PC-3 (cell line): ENCODE measurements at regions not wholly inside any gene's neighbourhood (a gene's known extent, or its start where the extent isn't known, plus 50 kb on each side); places are given as distances from the start of the nearest gene placed in this dataset.

Source experiments
- ATAC-seq: fragments of 200-7000 bp; cut with Tn5 transposase; 2 replicates; pipeline ENCODE4 v1.9.1; 2020; ENCODE audit warnings: mild to moderate bottlenecking, moderate library complexity
- BruUV-seq: library from RNA; stranded (reverse); fragments of 400-500 nt; replicated peaks from 2 replicates; lab custom pipeline; 2021; lab: Mats Ljungman, UMichigan
- CTCF ChIA-PET: fragments of 300-600 bp; sonication (Branson Sonifier 250); formaldehyde crosslinking; loops from one replicate; lab custom pipeline; 2022; ENCODE audit warnings: antibody characterized with exemption; lab: Charles Lee
- POLR2A ChIA-PET: fragments of 300-600 bp; sonication (Branson Sonifier 250); formaldehyde crosslinking; loops from one replicate; lab custom pipeline; 2022; ENCODE audit warnings: antibody characterized with exemption; ENCODE audit not compliant: unreplicated experiment; lab: Charles Lee
- DNase-seq: peaks from one replicate; pipeline ENCODE4 v3.0.0-alpha.2; 2015
- H2AFZ ChIP-seq: fragments of 300-600 bp; sonication (generic); 2 replicates; pipeline ENCODE4 v1.6.0; 2016; ENCODE audit warnings: antibody characterized with exemption, low read length
- H3F3A ChIP-seq: fragments of 300-600 bp; sonication (generic); one replicate; pipeline ENCODE4 v1.6.0; 2017; ENCODE audit warnings: antibody characterized with exemption, low read length, control low read depth, mild to moderate bottlenecking; ENCODE audit not compliant: unreplicated experiment
- H3K27ac ChIP-seq: fragments of 300-600 bp; sonication (generic); 2 replicates; pipeline ENCODE4 v1.5.1; 2016; ENCODE audit warnings: mild to moderate bottlenecking, low read length
- H3K27me3 ChIP-seq: fragments of 300-600 bp; sonication (generic); 2 replicates; pipeline ENCODE4 v1.6.1; 2016; ENCODE audit warnings: low read length, mixed read lengths
- H3K36me3 ChIP-seq: fragments of 300-600 bp; sonication (generic); 2 replicates; pipeline ENCODE4 v1.6.1; 2016; ENCODE audit warnings: low read depth, mixed run types, low read length, mixed read lengths
- H3K4me1 ChIP-seq: fragments of 300-600 bp; sonication (generic); 2 replicates; pipeline ENCODE4 v1.5.1; 2016; ENCODE audit warnings: low read length; ENCODE audit not compliant: insufficient read depth
- H3K4me2 ChIP-seq: fragments of 300-600 bp; sonication (generic); 2 replicates; pipeline ENCODE4 v1.6.0; 2016; ENCODE audit warnings: low read length
- H3K4me3 ChIP-seq: fragments of 300-600 bp; sonication (generic); 2 replicates; pipeline ENCODE4 v1.5.1; 2016; ENCODE audit warnings: mild to moderate bottlenecking, low read length, mixed read lengths
- H3K79me2 ChIP-seq: fragments of 300-600 bp; sonication (generic); 2 replicates; pipeline ENCODE4 v1.6.1; 2017; ENCODE audit warnings: low read length, mixed read lengths
- H3K9ac ChIP-seq: fragments of 300-600 bp; sonication (generic); 2 replicates; pipeline ENCODE4 v1.6.0; 2016; ENCODE audit warnings: mild to moderate bottlenecking, low read length
- H3K9me2 ChIP-seq: fragments of 300-600 bp; sonication (generic); replicated peaks from 2 replicates; pipeline ENCODE4 v1.6.1; 2016; ENCODE audit warnings: mixed run types, low read length, mixed read lengths
- H3K9me3 ChIP-seq: fragments of 300-600 bp; sonication (generic); 2 replicates; pipeline ENCODE4 v1.6.1; 2016; ENCODE audit warnings: low read length, mixed read lengths
- H4K20me1 ChIP-seq: fragments of 300-600 bp; sonication (generic); 2 replicates; pipeline ENCODE4 v1.6.1; 2016; ENCODE audit warnings: low read length, mixed read lengths
- EZH2 ChIP-seq: fragments of 300-600 bp; sonication (generic); IDR thresholded peaks from one replicate; pipeline ENCODE4 v1.6.1; 2017; ENCODE audit warnings: antibody characterized with exemption, mild to moderate bottlenecking, low read length; ENCODE audit not compliant: unreplicated experiment
- EZH2phosphoT487 ChIP-seq: fragments of 300-600 bp; sonication (generic); IDR thresholded peaks from 2 replicates; pipeline ENCODE4 v1.6.1; 2018; ENCODE audit warnings: mild to moderate bottlenecking, antibody characterized with exemption, low read length, borderline replicate concordance
- intact Hi-C: fragments of 100-400 bp; cut with micrococcal nuclease; formaldehyde crosslinking; loops from 2 replicates; pipeline ENCODE4 v1.9.0; 2023
- TF ChIP-seq, protein P1 (sequence below): fragments of 300-600 bp; sonication (generic); conservative IDR thresholded peaks from 2 replicates; pipeline ENCODE4 v1.5.1; 2017; ENCODE audit warnings: antibody characterized with exemption, low read depth, mild to moderate bottlenecking, low read length

DNA sequence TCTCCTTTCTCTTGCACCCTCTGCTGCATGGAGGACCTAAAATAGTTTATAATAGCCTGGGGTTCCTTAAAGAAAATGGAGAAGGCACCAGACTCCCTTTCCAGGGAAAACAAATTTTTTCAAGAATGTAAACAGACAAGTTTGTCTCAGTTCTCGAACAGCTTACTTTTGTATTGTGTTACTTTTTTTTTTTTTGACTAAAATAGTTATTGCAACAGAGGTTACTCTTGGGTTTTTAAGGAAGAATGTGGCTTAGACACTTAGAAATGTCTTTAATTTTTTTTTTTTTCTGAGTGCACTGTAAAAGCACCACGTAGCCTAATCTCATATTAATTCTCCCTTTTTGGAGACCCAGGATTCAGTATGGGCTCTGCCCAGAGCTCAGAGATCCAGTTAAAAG is 148.7 kb upstream of the CARMIL1 start:
- Histone ChIP-seq H2AFZ (no peak overlapping the region), H3K4me3 (no peak overlapping the region), H3K4me2 (no peak overlapping the region), H3K9ac (no peak overlapping the region), H3K36me3 (peaks cover 4% of the 10 kb centered on the region; the same call in 1 of the 2 replicates), H3K9me3 (peaks cover 25% of the 10 kb centered on the region; the same call in 1 of the 2 replicates), H3K27ac (no peak overlapping the region), H4K20me1 (no peaks in the 10 kb centered on the region), H3K27me3 (no peaks in the 10 kb centered on the region), H3K79me2 (no peaks in the 10 kb centered on the region), H3K9me2 (no peaks in the 10 kb centered on the region), H3F3A (no peaks in the 10 kb centered on the region), H3K4me1 (no peaks in the 10 kb centered on the region)
- intact Hi-C loops: no loop called here
- DNase-seq: no peak
- POLR2A ChIA-PET: no interaction called here
- CTCF ChIA-PET: no interaction called here
- TF ChIP-seq, protein P1, sequence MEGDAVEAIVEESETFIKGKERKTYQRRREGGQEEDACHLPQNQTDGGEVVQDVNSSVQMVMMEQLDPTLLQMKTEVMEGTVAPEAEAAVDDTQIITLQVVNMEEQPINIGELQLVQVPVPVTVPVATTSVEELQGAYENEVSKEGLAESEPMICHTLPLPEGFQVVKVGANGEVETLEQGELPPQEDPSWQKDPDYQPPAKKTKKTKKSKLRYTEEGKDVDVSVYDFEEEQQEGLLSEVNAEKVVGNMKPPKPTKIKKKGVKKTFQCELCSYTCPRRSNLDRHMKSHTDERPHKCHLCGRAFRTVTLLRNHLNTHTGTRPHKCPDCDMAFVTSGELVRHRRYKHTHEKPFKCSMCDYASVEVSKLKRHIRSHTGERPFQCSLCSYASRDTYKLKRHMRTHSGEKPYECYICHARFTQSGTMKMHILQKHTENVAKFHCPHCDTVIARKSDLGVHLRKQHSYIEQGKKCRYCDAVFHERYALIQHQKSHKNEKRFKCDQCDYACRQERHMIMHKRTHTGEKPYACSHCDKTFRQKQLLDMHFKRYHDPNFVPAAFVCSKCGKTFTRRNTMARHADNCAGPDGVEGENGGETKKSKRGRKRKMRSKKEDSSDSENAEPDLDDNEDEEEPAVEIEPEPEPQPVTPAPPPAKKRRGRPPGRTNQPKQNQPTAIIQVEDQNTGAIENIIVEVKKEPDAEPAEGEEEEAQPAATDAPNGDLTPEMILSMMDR: no peak
- TF ChIP-seq EZH2phosphoT487 (no peak), EZH2 (no peak)
- BruUV-seq: no TSS peak
- ATAC-seq: no peak

DNA sequence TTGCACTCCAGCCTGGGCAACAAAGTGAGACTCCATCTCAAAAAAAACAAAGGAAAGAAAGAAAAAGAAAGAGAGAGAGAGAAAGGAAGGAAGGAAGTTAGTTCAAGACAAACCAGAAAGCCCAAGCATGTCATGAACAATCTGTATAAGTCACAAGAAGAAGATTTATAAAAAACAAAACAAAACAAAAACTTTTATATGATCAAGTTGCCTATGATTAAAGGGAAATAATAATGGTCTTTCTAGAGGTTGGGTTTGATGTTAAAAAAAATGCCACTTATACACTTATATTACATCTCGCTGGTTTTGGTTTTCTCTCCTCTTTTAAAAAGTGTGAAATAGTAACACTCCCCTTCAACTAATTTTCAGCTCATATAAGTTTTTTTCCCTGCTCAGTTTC is 146.2 kb upstream of the CARMIL1 start:
- BruUV-seq: no TSS peak
- H3K27ac ChIP-seq: no peak overlapping the region
- DNase-seq: no peak
- TF ChIP-seq EZH2phosphoT487 (no peak), EZH2 (no peak)
- TF ChIP-seq, protein P1: no peak
- no peak overlapping the region for H2AFZ ChIP-seq
- no peaks in the 10 kb centered on the region for H3K9me2 ChIP-seq
- H3K4me1 ChIP-seq: no peaks in the 10 kb centered on the region
- intact Hi-C loops: no loop called here
- H3K4me2 ChIP-seq: no peak overlapping the region
- no peak for ATAC-seq
- peaks cover 4% of the 10 kb centered on the region; the same call in 1 of the 2 replicates for H3K36me3 ChIP-seq
- no peaks in the 10 kb centered on the region for H3K79me2 ChIP-seq
- H3K27me3 ChIP-seq: no peaks in the 10 kb centered on the region
- no peaks in the 10 kb centered on the region for H4K20me1 ChIP-seq
- H3K9ac ChIP-seq: no peak overlapping the region
- ChIA-PET CTCF (no interaction called here), POLR2A (no interaction called here)
- H3K9me3 ChIP-seq: peaks cover 28% of the 10 kb centered on the region; the same call in 1 of the 2 replicates
- no peaks in the 10 kb centered on the region for H3F3A ChIP-seq
- H3K4me3 ChIP-seq: no peak overlapping the region

DNA sequence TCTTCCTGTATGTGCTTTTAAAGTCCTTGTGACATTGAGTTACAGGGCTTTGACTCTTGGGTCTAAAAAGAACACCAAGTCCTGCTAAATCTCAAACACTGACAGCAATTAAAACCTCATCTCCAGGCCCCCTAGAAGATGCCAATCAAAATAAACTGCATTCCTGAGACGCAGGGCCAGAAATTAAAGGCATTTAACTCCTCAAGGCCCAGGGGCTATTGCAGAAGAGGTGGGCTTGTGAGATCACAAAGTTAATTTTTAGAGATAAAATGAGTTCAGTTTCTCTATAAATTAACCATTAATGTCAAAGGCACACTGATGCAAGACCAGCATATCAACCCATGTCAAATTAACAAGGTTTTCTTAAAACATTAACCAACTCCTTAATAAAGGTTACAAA is 145.6 kb upstream of the CARMIL1 start:
- Histone ChIP-seq H3K4me2 (no peak overlapping the region), H2AFZ (no peak overlapping the region)

More for the DNA sequence above, 145.6 kb upstream of the CARMIL1 start:
- CTCF ChIA-PET: no interaction called here
- peaks cover 28% of the 10 kb centered on the region; the same call in 1 of the 2 replicates for H3K9me3 ChIP-seq
- no peaks in the 10 kb centered on the region for H3K27me3 ChIP-seq
- BruUV-seq: no TSS peak
- no peaks in the 10 kb centered on the region for H4K20me1 ChIP-seq
- H3F3A ChIP-seq: no peaks in the 10 kb centered on the region
- no peak overlapping the region for H3K9ac ChIP-seq
- no peaks in the 10 kb centered on the region for H3K79me2 ChIP-seq
- no peaks in the 10 kb centered on the region for H3K4me1 ChIP-seq
- no peaks in the 10 kb centered on the region for H3K9me2 ChIP-seq
- POLR2A ChIA-PET: no interaction called here
- TF ChIP-seq, protein P1: no peak
- TF ChIP-seq EZH2: no peak
- no peak for TF ChIP-seq EZH2phosphoT487
- no peak for ATAC-seq
- peaks cover 4% of the 10 kb centered on the region; the same call in 1 of the 2 replicates for H3K36me3 ChIP-seq
- intact Hi-C loops: no loop called here
- H3K27ac ChIP-seq: no peak overlapping the region
- no peak overlapping the region for H3K4me3 ChIP-seq
- no peak for DNase-seq
